HTR-8/SVneo (cell line): ENCODE measurements at regions not wholly inside any gene's neighbourhood (a gene's known extent, or its start where the extent isn't known, plus 50 kb on each side); places are given as distances from the start of the nearest gene placed in this dataset.

Experiments
- DNase-seq: peaks from one replicate; pipeline ENCODE4 v3.0.0; 2011; ENCODE audit warnings: low spot score, mixed read lengths; ENCODE audit not compliant: insufficient read length
- FAIRE-seq: peaks from 2 replicates; lab custom pipeline; 2011; peaks lifted over from hg19 to GRCh38; lab: Jason Lieb, UNC

DNA sequence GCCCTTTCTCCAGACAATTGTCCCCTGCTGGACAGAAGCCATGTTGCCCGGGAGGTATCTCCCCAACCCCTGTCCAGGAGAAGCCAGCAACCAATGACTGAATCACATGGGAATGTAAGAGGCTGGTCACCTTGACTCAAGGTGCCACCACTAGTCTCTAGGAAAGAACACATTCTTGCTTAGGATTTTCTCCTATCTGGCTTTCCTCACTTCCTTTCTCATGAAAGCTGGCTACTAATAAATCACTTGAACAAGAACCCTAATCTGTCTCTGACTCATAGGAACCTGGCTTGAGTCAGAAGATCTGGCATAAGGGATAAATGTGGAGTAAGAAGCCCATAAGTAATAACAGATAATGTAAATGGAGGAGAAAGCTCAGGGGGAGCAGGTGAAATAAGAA is 101.4 kb upstream of the C11orf87 start:
- DNase-seq, result peak; percentile 49
- no peak for FAIRE-seq

DNA sequence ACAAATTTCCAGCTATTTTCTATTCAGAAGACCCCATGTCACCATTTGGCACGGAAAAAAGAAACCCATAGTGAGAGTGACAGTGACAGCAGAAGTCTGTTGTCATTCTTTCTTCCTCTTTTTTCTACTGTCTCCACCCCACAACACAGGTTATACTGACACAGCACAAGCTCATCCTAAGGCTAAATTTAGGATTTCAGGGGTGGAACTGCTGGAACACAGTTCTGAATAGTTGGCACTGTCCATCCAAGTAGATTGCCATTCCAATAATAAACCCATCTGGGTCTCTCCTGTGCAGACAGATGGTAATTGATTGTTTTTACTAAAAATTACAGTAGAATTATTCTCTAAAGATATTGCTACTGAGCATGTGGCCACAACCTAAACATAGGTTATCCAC is 95.2 kb upstream of the C11orf87 start:
- DNase-seq, result no peak
- FAIRE-seq, result no peak

DNA sequence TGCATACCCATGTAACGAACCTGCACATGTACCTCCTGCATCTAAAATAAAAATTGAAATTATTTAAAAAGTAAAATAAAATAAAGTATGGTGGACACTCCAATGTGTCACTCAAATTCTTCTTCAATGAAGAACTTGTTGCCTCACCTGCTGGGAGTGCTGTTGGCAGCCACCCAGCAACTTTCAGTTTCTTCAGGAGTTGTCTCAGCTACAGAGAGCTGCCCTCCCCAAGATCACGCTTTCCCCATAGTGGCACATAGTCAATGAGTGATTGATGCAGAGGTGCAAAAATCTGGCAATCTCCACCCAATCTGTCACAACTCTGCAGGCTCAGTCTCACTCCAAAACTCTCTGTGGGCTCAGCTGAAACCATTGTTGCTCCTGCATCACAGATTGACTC is 92.3 kb upstream of the C11orf87 start:
- DNase-seq (no peak), FAIRE-seq (no peak)

DNA sequence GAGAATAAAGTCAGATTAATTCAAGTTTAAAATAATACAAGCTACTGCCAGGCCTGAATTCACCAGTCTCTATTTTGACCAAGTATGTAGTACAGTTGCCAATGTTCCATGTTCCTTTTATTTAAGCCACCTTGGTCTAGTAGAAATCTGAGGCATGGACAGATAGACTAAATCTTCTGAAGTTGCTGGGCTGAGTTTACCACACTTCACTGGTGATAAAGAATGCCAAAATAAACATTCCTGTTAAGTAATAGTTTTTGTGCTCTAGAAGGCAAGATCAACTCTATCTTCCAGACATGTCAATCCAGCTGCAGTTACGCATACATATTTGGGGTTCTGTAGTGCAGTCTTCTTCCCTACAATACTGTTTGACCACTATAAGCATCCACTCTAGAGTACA is 83.9 kb upstream of the C11orf87 start:
- no peak for FAIRE-seq
- no peak for DNase-seq

DNA sequence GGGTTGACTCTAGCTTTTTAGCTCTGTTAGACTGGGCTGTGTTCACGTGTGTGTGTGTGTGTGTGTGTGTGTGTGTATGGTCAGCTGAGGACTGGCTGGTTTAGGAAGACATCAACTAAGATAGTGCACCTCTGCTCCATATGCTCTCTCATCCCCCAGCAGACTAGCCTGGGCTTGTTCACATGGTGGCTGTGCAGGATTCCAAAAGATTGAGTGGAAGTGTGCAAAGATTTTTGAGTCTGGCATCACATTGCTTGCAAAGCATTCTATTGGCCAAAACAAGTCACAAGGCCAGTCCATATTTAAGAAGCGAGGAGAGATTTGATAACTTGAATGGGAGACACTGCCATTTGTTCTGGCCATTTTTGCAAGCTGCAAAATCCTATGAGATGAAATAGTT is 79.7 kb upstream of the C11orf87 start:
- no peak for FAIRE-seq
- DNase-seq, result no peak

DNA sequence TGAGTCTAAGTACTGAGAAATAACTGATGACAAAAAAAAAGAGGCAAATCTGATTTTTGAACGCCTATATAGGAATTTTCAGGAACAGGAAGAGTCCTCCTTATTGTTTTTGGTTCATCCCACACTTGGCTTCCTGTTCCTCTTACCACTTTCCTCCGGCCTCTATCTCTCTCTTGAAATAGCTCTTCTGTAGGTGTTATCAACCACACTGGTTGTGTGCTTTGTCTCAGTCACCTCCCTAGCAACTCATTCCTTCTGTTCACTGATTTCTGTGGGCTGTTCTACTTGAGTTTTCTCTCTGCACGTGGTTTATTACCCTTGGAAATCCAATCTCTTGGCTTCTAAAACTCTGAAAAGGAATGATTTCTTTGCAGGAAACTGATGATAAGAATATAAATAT is 78.7 kb upstream of the C11orf87 start:
- DNase-seq (no peak), FAIRE-seq (no peak)

DNA sequence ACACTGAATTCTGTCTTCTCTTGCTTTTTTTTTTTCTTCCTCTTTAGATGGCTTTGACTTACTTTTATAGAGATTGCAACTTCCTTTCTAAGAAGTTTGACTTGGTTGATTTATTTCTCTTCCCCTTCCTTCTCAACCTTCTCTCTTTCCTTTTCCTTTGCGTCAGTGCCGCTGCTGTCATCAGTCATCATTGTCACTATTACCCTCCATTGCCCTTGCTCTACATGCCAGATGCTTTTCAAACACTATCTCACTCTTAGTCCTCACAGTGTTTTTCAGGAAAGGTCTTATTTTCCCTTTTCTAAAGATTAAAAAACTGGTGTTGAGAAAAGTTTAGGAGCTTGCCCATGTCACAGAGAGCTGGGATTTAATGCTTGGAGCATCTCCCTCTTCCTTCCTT is 74.7 kb upstream of the C11orf87 start:
- DNase-seq, result no peak
- no peak for FAIRE-seq

DNA sequence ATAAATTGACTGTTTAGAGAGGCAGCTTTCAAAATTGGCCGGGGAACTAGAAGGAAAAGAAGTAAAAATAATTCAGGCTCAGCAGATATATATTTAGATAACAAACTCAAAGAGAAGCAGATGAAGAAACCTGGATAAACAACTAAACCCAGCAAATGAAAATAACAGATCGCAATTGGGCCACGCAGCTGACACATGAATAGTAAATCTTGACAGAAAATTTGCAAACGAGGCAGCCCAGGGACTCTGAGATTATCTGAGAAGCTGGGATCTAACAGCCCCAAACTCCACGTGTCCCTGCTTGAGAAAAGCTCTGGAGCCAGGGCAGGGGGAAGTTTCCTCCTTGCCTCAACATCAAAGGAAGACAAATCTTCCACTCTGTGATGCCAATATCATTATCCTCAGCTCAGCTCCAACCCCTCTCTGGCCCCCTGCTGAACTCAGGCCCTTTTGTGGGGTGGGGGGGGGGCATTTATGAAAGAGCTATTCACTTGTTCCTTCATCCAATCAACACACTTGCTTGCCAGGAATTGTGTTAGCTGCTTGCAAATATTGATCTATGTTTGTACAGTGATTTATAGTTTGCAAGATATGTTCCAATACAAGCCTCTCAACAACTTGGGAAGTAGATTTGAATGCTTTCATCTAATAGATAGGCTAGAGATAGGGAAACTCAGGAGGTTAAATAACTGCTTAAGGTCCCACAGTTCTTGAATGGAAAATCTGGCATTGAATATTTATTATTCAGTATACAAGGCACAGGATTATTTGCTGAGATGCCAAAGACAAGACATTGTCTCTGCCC is 72.5 kb upstream of the C11orf87 start:
- FAIRE-seq (no peak), DNase-seq (no peak)

DNA sequence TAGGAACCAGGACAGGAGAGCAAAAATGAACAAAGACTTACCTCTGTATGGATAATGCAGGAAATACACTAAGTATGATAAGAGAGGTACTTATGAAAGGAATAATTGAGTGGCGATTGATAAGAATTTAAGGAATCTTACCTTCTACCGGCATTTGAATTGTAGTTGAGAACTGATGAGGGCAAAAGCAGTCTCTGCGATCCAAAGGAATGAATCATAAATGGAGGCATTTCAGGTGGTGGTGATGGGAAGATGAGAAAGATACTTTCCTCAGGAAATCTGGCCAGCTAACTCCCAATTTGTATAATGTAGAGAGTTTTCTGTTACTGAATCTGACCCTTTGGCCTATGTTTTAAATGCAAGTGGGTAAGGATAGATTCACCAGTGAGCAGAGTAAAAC is 71.9 kb upstream of the C11orf87 start:
- DNase-seq (peak; percentile 5), FAIRE-seq (no peak)

DNA sequence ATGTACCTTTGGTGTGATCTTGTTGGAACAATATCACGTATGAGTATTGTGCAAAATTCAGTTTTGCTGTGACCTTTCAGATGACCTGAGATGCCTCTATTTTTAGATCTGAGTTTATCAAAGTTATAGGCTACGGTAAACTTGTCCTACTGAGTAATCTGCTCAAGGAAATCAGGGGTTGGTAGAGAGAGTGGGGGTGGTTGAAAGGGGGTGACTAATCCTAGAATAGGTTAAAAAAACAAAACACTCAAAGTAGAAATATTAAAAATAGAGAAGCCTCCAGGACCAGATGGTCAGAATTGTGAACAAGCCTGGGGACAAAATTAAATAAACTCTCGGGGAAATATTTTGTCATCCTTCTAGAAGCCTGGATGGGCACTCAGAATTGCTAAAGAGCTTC is 59.9 kb upstream of the C11orf87 start:
- FAIRE-seq (no peak), DNase-seq (no peak)

DNA sequence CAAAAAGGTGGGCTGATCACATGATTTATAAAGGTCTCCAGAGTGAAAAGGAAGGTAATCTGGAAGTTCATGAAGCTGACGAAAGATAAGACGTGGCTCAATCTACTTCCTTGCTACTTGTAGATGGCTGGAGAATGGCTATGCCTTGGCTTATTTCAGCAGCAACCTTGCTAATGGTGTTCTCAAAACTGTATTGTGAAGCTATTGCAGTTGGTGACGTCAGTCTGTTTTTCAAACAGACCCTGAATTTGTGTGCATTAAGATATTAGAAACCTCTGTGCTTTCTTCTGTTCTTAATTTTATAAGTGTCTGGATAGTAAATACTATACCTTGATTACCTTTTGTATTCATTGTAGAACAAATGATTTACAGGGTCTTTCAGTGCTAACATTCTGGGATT is 58.3 kb upstream of the C11orf87 start:
- no peak for FAIRE-seq

DNA sequence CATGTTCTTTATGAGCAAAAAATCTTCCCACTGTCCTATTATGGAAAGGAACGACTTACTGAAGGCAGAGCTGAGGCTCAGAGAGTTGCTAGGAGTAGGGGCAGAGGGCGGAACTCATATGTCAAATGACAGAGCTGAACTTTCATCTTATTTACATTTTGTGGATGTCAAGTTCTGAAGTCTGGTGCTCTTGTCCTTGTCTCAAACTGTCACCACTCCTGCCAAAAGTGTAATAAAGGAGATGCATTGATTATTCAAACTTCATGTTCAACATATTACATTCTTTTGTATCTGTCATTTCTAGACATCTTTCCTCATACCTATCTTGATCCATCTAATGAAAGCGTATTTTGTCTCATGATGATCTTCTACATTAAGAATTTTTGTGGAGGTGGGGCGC is 57.1 kb upstream of the C11orf87 start:
- FAIRE-seq (no peak), DNase-seq (no peak)

More for the DNA sequence above, 58.3 kb upstream of the C11orf87 start:
- no peak for DNase-seq

DNA sequence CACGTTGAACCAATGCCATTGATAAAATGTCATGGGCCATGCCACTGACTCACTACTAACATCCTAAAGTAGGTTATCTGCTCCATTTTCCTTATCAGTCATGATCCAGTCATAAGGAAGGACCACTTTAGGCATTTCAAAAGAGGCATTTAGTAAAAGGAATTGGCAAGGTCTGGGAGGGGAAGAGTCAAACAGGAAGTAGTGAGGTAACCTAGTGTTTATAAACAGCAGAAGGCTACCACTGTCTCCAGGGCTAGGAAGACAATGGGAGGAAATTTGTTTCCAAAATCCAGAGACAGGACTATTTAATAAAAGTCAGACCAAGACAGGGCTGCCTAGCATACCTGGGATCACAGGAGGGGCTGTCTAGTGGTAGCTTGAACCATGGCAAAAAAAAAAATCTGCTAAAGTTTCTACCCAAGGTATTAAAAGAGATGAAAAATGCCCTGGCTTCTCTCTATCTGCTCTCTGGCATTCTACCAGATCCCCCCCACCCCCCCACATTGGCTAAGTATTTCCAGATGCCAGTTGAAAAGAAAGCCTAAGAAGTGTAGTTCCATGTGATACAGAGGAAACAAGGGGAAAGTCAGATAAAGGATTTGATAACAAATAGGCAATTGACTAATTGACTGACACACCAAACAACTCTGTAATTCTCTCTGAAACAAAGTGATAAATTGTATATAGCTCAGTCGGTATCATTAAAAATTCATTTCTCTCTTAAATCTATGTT is 50.4 kb upstream of the C11orf87 start:
- no peak for FAIRE-seq
- DNase-seq, result no peak
